ENCODE measurements at regions not wholly inside any gene's neighbourhood (a gene's known extent, or its start where the extent isn't known, plus 50 kb on each side); places are given as distances from the start of the nearest gene placed in this dataset.
"Not testable (repeated sequence)": the region's sequence is repeated elsewhere in the genome, so short reads cannot be mapped to it uniquely, and the experiment has no call there.

GRCh38 chr6:112464901-112465665 lies 118.0 kb downstream of the RFPL4B start:
- DNase-seq = no peak

GRCh38 chr6:112466373-112467151 lies 119.4 kb downstream of the RFPL4B start:
- no peak for DNase-seq

GRCh38 chr6:112468359-112468758 lies 121.2 kb downstream of the RFPL4B start:
- DNase-seq = no peak

GRCh38 chr6:112469306-112469705 lies 122.2 kb downstream of the RFPL4B start:
- DNase-seq = no peak

GRCh38 chr6:112470376-112470775 lies 123.2 kb downstream of the RFPL4B start:
- DNase-seq = no peak

- DNase-seq = no peak
Measured at GRCh38 chr6:112470950-112471349, 123.8 kb downstream of the RFPL4B start.

- DNase-seq = no peak
Measured at GRCh38 chr6:112475083-112475482, 128.0 kb downstream of the RFPL4B start.

GRCh38 chr6:112477125-112477524 lies 130.0 kb downstream of the RFPL4B start:
- DNase-seq = no peak

- no peak for DNase-seq
Measured at GRCh38 chr6:112478036-112478435, 130.9 kb downstream of the RFPL4B start.

GRCh38 chr6:112479975-112480374 lies 132.8 kb downstream of the RFPL4B start:
- not testable (repeated sequence) for DNase-seq

GRCh38 chr6:112480553-112480952 lies 133.4 kb downstream of the RFPL4B start:
- no peak for DNase-seq

GRCh38 chr6:112481211-112481610 lies 134.1 kb downstream of the RFPL4B start:
- DNase-seq = no peak

- DNase-seq = no peak
Measured at GRCh38 chr6:112482373-112482772, 135.2 kb downstream of the RFPL4B start.

GRCh38 chr6:112485120-112485826 lies 138.1 kb downstream of the RFPL4B start:
- DNase-seq = no peak

GRCh38 chr6:112485827-112486212 lies 138.7 kb downstream of the RFPL4B start:
- no peak for DNase-seq

- DNase-seq = no peak
Measured at GRCh38 chr6:112486454-112486853, 139.3 kb downstream of the RFPL4B start.

- DNase-seq = no peak
Measured at GRCh38 chr6:112488238-112488637, 141.1 kb downstream of the RFPL4B start.

GRCh38 chr6:112501705-112502104 lies 154.6 kb downstream of the RFPL4B start:
- DNase-seq = no peak

- no peak for DNase-seq
Measured at GRCh38 chr6:112502351-112503090, 155.4 kb downstream of the RFPL4B start.

- no peak for DNase-seq
Measured at GRCh38 chr6:112503091-112503596, 156.0 kb downstream of the RFPL4B start.

GRCh38 chr6:112504621-112505020 lies 157.5 kb downstream of the RFPL4B start:
- no peak for DNase-seq

- no peak for DNase-seq
Measured at GRCh38 chr6:112511441-112511840, 164.3 kb downstream of the RFPL4B start.

- DNase-seq = no peak
Measured at GRCh38 chr6:112513175-112513574, 166.0 kb downstream of the RFPL4B start.
